Fibroblast of peridontal ligament (primary cell): ENCODE measurements at regions not wholly inside any gene's neighbourhood (a gene's known extent, or its start where the extent isn't known, plus 50 kb on each side); places are given as distances from the start of the nearest gene placed in this dataset.
"Not testable (repeated sequence)": the region's sequence is repeated elsewhere in the genome, so short reads cannot be mapped to it uniquely, and the experiment has no call there.

Experiments
- DNase-seq: peaks from one replicate; pipeline ENCODE4 v3.0.0-alpha.2; 2010; ENCODE audit errors: extremely low read depth

DNA sequence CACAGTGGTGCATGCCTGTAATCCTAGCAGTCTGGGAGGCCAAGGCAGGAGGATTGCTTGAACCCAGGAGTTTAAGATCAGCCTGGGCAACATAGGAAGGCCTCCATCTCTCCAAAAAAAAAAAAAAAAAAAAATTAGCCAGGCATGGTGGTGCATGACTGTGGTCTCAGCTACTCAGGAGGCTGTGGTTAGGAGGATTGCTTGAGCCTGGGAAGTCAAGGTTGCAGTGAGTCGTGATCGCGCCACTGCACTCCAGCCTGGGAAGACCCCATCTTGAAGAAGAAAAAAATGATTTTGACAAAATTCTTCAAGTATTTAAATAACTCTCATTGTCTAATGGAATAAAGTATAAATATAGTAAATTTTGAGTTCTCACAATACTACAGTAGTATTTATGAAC is 219.2 kb upstream of the SSTR1 start:
- DNase-seq: no peak

DNA sequence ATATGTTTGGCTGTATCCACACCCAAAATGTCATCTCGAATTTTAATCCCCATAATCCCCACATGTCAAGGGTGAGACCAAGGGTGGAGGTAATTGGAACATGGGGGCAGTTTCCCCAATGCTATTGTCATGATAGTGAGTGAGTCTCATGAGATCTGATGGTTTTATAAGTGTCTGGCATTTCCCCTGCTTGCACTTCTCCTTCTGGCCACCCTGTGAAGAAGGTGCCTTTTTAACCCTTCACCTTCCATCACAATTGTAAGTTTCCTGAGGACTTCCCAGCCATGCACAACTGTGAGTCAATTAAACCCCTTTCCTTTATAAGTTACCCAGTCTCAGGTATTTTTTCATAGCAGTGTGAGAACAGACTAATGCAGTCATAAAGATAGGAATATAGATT is 216.7 kb upstream of the SSTR1 start:
- DNase-seq: no peak

DNA sequence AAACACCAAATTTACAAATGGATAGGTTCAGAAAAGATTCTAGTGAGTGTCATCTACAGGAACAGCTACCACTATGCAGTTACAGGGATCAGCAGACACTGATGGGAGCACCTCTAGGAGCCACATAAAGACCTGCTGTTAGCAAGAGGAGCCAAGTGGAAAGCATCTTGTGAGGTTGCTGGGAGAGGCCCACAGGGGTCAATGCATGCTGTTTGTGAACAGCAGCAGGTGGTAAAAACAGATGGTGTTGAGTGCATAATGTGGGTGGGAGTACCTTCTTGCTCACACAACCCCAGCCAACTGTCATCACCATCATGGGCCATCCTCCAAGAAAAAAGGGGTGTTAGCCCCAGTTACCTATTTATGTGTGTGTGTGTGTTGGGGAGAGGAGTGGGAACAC is 215.2 kb upstream of the SSTR1 start:
- no peak for DNase-seq

DNA sequence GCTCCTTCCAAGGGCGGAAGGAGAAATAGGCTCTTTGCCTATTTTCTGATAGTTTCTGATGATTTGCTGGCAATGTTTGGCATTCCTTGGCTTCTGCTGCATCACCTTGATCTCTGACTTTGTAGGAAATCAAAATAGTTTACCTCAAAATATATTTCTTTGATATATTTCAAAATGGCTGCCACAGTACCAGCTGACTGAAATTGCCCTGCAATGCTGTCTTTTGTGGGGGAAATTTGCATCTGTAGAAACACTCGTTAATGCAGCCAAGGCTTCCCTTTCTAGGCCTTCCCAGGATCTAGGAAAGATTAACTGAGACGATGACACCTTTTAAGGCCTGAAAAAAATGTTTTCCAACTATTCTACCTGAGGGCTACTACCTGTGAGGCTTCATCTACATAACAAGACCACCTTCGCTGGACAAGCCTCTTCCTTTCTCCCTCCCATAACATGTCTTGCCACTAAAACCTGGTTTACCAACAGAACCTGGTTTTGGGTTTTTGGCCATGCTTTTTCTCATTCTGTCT is 212.8 kb upstream of the SSTR1 start:
- no peak for DNase-seq

DNA sequence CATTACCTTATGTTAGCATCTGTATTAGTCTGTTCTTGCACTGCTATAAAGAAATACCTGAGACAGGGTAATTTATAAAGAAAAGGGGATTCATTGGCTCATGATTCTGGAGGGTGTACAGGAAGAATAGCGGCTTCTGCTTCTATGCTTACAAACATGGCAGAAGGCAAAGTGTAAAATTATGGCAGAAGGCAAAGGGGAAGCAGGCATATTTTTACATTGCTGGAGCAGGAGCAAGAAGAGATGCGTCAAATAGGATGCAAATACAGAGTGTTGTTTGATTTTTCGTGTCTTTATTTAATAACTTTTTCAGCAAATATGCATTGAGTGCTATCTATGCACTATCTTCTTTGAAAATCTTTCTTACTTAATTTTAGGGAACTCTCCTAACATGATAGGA is 210.7 kb upstream of the SSTR1 start:
- no peak for DNase-seq

DNA sequence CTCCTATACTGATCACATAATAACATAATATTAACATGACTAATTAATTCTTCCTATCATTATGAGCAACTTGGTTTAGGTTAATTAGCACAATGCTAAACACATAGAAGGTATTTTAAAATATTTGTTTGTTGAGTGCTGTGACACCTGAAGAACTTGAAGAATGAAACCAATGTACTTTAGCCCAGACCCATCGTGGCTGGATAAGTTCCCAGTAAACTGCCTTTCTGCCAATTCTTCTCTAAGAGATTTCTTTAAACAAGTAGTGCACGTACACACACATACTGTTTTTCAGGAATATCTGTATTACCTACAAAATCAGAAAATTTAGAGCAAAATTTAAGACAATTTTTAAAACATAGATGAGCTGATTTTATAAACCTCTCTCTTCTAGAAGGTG is 207.4 kb upstream of the SSTR1 start:
- no peak for DNase-seq

DNA sequence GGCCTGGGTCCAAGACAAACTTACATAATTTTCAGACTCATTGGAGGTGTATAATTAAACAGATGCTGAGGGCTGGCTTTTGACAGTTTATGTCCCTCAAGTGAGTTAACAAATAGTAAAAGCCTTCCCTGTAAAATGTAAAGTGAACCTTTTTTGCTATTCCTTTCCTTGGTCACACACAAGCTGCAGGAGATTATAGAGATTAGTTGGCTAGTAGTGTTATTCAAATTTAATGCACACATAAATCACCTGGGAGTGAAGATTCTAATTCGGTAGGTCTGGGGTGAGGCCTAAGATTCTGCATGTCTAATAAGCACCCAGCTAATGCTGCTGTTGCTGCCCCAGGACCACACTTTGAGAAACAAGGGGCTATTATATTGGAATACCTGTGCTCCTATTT is 206.2 kb upstream of the SSTR1 start:
- DNase-seq: no peak

DNA sequence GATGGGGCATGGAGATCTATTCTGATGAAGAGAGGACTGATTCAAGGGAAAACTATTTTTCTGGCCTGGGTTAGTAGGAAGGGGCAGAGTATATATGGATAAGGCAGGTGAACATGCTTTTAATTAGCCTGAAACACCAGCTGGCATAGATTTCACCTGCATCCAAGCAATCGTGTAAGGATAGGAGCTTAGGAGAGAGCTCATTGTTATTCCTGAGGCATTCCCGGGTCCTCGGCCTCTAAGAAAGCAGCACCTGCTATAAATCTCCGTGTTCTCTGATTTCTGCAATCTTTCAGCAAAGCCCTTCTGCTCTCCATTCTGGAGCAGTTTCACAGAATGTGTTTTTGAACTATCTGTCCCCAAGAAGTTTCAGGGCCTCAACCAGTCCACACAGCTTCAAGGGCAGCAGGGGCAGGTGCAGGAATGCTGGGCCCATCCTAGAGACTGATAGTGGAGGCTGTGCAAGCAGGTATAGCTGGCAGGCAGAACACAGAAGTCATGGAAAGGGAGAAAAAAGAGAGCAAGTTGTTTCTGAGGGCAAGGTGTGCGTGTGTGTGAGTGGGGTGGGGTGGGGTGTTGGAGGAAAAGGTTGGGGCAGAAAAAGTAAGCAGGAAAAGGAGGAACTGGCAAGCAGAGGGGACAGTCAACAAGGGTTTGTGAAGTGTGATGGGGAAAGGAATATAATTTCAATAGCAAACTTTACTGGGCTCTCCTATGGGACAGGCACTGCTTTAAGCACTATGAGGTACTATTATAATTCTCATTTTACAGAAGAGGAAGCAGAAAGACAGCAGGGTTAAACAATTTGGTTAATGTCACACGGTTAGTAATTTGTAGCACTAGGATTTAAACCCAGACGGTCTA is 203.7 kb upstream of the SSTR1 start:
- DNase-seq: no peak

DNA sequence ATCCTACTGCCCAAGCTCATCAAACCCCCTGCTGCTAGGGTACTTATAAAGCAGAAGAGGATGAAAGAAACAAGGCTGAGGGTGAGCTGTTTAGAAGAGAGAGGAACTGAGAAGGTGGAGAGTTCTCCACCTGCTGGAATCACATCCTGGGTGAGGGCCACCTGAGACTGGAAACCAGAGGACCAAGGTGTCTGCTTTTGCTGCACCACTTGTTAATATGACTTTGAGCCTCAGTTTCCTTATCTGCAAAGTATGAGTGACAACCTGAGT is 203.2 kb upstream of the SSTR1 start:
- no peak for DNase-seq

DNA sequence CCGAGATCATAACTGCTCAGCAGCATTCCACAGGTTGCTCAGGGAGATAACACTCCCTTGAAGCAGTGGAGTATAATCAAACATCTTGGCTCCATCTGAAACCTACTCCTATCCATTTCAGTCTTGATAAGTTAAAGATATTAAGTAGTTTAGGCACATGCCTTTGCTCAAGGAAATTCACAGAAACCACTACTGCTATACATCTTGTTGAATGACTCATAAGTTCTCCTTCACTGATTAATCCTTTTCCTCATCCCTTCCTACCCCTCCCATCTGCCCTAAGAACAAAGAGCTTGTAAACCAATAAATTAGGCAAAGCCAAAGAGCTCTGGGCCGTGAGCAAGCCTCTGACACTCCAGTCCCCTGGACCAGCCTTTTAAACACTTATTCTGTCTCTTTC is 196.5 kb upstream of the SSTR1 start:
- DNase-seq: not testable (repeated sequence)

DNA sequence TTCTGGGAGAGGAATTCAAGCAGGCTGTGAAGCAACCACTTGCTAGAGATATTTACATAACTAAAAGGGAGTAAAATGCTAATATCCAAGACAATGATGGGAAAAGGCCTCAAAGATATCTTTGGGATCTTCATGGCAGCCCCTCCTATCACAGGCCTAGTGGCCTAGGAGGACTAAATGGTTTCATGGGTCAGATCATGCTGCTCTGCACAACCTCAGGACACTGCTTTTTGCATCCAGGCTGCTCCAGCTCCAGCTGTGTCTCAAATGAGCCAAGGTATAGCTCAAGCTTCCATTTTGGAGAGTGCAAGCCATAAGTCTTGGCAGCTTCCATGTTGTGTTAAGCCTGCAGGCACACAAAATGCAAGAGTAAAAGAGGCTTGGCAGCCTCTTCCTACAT is 195.6 kb upstream of the SSTR1 start:
- DNase-seq: no peak

DNA sequence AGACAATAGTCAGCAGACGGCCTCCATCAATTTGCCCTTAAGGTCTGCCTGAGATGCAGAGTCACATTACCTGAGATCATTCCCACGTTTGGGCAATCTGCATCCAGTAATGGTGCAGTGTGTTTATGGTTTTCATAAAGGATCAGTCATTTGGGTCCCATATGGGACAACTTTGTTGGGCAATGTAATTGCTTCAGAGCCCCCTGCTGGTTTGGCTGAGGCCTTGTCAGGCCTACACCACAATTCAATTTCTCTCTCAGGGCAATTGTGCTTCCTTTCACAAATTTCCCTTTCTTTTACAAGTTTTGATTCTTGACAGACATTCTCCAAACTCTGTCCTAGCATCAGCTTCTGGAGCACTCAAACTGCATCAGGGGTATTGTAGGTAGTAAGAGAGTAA is 191.2 kb upstream of the SSTR1 start:
- DNase-seq: no peak

DNA sequence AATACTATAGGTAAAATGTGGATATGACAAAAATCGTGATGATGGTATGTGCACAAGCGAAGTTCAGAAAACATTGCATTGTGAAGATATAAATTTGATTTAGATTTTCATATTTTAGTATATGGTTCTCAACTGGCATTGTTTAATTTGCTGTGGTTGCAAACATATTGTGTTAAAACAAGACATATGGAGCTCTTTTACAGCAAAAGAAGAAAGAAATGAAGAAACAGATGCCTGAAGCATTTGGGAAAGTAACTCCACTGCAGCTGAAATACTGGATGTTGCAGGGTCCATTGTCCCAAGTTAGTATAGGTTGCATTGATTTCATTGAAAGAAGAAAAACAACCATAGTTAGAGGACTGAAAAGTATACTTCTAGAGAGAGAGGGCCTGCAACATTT is 185.8 kb upstream of the SSTR1 start:
- no peak for DNase-seq

DNA sequence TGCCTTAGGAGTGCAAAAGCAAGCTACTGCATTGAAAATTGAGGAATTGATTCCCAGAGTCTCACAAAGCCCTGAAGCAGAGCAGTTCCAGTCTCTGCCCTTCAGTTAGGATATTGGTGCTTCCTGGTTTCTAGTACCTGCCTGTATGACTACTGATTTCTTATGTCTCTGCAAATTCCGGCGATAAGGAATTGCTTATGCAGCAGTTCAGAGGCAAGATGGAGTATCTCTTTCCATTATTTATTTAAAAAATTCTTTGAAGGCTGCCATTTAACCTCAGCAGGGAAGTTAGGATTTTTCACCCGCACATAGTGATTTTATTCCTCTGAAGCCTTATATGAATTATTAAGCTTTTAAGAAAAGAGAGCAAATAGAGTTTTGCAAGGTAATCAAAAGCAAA is 184.9 kb upstream of the SSTR1 start:
- no peak for DNase-seq

DNA sequence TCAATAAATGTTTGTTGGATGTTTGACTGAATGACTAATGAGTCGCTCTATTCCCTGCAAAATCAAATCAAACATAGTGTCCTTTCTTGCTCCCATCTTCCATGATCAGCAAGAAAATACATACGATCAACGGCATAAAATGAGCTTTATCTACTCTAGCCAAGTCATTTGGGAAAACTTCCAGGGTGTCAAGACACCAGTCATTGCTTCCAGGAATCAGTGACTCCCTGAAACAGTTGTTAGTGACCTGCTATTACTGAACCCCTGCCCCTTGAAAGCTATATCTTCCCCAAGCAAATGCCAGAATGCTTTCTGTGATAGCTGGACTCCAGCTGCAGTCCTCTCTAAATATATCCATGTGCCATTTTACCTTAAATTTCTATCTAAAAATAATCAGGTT is 169.5 kb upstream of the SSTR1 start:
- no peak for DNase-seq

DNA sequence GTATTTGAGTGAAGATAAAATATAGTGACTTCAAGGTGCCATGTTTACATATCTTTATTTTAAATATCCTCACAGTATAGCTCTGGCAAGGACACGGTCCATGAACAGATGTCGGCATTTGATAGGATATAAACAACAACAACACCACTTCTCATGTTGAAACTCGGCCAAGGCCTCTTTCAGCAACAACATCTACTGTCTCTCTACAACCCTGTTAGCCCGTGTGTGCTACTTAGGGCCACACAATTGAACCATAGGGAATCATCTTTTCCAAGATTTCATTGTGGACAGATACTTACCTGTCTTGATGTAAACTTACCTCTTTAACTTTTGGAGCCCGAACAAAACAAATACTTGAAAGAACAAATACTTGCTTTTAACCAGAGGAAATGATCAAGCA is 168.7 kb upstream of the SSTR1 start:
- no peak for DNase-seq

DNA sequence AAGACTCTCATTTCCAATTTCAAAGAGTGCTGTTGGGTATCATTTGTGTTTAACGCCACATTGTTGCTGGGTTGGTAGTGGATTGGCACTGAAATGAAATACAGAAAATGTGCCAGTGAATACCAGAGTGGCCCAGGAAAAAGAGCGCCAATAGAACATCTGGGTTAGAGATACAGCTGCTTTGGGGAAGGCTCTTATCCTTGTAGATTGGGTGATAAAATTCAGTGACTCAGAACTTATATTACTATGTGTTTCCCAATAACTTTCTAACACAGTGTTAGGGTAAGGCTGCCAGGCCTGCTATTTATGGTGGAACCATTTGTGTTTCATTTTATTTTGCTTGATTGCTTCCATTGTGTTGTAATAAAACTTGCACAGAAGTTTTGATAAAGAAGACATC is 168.2 kb upstream of the SSTR1 start:
- DNase-seq: peak; percentile 12

DNA sequence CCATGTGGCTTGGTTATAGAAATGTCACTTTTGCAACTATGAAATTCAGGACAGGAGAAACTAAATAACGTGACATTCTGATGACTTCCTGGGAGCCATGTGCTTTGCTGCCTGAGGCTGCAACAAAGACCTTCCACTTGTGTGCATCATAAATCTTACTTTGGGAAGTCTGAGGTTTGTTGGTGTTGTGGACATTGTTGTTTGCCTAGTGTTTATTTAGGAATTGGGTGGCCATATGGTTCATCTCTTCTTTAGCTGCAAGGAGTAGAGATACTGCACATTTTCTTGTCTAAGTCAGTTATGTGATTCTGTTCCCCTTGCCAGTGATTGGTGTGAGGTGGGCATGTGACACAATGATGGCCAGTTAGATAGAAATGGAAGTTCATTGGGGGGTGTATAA is 167.3 kb upstream of the SSTR1 start:
- DNase-seq: no peak

DNA sequence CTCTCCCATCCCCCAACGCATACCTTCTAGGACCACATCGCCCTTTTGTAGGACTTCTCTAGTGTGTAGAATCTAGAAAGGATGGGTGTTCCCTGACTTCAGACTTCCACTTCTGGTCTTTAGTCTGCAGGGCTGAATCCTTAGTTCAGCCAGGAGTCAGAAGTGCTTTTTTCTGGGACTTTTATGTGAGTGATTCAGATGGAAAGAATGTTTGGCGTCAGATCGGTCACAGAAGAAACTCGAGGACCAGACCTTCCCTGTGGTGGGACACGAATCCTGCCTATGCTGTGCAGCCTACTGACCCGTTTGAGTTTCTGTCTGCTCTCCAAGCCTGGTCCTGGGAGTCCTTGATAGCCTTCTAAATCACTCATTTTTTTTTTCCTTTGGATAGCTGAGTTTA is 165.4 kb upstream of the SSTR1 start:
- DNase-seq: peak; percentile 46

DNA sequence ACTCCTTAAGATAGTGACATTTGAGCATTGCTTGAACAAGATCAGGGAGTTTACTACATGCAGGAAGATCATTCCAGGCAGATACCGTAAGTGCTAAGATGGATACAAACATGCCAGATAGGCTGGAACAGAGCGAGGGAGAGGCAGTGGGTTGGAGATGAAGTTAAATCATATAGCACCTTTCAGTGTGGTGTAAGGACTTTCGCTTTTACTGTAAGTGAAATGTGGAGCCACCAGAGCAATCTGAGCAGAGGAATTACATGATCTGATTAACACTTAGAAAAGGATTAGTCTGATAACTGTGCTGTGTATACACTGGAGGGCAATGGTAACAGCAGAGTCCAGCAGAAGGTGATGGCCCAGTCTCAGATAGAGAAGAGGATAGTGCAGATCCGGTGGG is 163.0 kb upstream of the SSTR1 start:
- no peak for DNase-seq

DNA sequence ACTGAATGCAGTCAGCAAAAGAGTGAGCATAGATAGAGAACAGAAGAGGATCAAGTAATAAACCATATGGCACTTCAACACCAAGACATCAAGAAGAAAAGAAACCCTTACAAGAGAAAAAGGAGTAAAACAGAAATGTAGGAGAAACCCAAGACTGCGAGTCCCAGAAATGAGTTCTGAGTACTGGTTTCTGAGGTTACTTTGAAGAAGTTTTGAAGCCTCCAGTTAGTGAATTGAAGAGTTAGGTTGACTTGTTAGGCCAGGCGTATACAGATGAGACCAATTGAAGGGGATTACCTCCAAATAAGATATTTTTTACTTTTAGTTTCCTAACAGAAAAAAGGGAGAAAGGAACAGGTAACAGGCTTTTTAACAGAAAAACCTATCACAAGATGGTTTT is 162.2 kb upstream of the SSTR1 start:
- DNase-seq: no peak

DNA sequence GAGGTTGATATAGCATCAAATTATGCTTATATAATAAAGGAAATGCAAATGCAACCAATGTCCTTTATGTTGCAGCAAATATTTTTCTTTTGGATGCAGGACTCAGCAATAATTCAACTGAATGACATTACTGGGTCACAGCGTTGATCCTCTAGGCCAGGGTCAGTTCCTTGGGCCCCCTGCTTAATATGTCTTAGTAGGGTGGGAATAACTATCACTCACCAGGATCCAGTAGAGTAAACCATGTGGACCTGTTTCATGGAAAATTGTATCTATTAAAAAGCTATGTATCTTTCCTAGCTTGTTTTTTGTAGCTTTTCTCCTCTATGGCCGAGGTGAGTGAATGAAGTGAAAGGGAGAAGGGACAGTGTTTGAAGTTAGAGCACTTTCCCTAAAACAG is 161.5 kb upstream of the SSTR1 start:
- DNase-seq: no peak

DNA sequence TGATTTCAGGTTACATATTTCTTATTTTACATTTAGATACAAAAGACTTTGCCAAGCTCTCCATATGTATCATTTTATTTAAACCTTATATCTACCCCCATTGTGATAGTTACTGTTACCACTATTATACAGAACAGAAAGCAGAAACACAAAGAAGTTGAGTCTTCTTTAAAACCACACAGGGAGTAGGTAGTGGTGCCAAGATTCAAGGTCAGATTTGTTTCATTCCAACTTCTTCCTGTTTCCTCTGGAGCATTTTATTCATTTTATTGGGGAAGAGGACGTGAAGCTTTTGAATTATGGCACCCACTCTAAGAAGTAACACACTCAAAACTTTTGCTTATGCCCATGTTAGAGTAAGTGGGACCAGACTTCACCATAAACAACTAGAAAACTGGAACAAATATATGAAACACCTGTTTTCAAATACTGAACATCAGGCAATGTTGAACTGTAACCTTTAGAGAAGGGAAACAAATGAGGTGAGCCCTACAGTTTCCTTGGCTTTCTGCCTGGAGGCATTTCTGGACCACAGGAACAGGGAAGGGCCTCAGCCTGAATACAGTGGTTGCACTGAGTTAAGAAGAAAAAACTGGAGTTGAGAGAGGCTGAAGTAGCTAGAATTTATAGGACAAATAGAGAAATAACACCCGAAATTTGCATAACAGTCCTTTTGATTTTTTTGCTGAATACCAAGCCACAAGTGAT is 160.4 kb upstream of the SSTR1 start:
- no peak for DNase-seq

DNA sequence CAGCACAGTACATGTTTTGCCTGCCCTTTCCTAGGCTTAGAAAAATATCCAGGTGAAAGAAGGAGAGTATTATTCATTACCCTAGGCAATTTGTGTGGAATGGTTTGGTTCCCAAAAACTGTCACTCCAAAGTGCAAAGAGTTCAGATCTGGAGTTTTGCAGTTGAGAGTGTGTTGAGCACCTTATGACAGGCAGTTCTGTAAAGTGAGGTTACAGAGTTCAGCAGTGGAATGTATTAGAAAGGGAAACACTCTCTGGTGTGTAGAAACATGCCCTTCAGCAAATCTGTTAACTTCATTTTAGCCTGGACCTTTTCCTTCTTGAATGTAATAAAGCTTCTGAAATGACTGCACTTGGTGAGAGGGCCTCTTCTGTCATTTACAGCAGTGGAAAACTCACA is 154.0 kb upstream of the SSTR1 start:
- DNase-seq: no peak
